CD14-positive monocyte (primary cell): ENCODE measurements at regions not wholly inside any gene's neighbourhood (a gene's known extent, or its start where the extent isn't known, plus 50 kb on each side); places are given as distances from the start of the nearest gene placed in this dataset.

Experiments used
- DNase-seq, 3 donors: peaks; one replicate each; pipeline ENCODE4 v3.0.0-alpha.2; 2011 to 2022
- H2AFZ ChIP-seq: 2 replicates; pipeline ENCODE4 v1.6.0; 2012; ENCODE audit warnings: mild to moderate bottlenecking, low read depth, low read length, inconsistent platforms; ENCODE audit not compliant: insufficient read depth, poor library complexity, severe bottlenecking
- H3K27ac ChIP-seq, 2 donors: 1 replicate in 1 of 2; 2 replicates in 1 of 2; pipeline ENCODE4 v1.5.1; 2012 to 2013; ENCODE audit warnings: low read length in 2 of 2, control low read depth in 1 of 2, inconsistent platforms in 1 of 2, low read depth in 1 of 2, mild to moderate bottlenecking in 1 of 2
- H3K27me3 ChIP-seq, 2 donors: one replicate each; pipeline versions ENCODE4 v1.6.0 to v1.6.1; 2011 to 2013; ENCODE audit warnings: low read length in 2 of 2; ENCODE audit not compliant: control insufficient read depth in 2 of 2, insufficient read depth in 2 of 2
- H3K36me3 ChIP-seq, 2 donors: replicated peaks in 1 of 2; 1 replicate in 1 of 2; 2 replicates in 1 of 2; pipeline versions ENCODE4 v1.5.1 to v1.6.1; 2012 to 2013; ENCODE audit warnings: low read length in 2 of 2, control low read depth in 1 of 2, inconsistent platforms in 1 of 2, mild to moderate bottlenecking in 1 of 2; ENCODE audit not compliant: insufficient read depth in 2 of 2, control insufficient read depth in 1 of 2
- H3K4me1 ChIP-seq, 2 donors: 1 replicate in 1 of 2; 2 replicates in 1 of 2; pipeline versions ENCODE4 v1.5.1 to v1.6.1; 2012 to 2013; ENCODE audit warnings: low read length in 2 of 2, control low read depth in 1 of 2, inconsistent platforms in 1 of 2, mild to moderate bottlenecking in 1 of 2, moderate library complexity in 1 of 2; ENCODE audit not compliant: insufficient read depth in 2 of 2, control insufficient read depth in 1 of 2
- H3K4me2 ChIP-seq: replicated peaks from 2 replicates; pipeline ENCODE3; 2012; ENCODE audit warnings: low read length, moderate library complexity, mild to moderate bottlenecking; ENCODE audit not compliant: poor library complexity, severe bottlenecking; ENCODE audit errors: extremely low read depth
- H3K4me3 ChIP-seq, 3 experiments: fragments of 200-600 bp in 1 of 3; sonication (generic) in 1 of 3; replicated peaks in 1 of 3; 1 replicate in 2 of 3; 2 replicates in 1 of 3; pipeline ENCODE4 v1.5.1; 2011 to 2013; ENCODE audit warnings: low read length in 3 of 3, mild to moderate bottlenecking in 3 of 3, control low read depth in 2 of 3, low read depth in 2 of 3, inconsistent platforms in 1 of 3, moderate library complexity in 1 of 3
- H3K79me2 ChIP-seq: 2 replicates; pipeline ENCODE4 v1.6.0; 2012; ENCODE audit warnings: mild to moderate bottlenecking, control low read depth, inconsistent platforms, low read length, moderate library complexity; ENCODE audit not compliant: insufficient read depth
- H3K9ac ChIP-seq: 2 replicates; pipeline ENCODE4 v1.6.0; 2017; ENCODE audit warnings: low read length, mild to moderate bottlenecking; ENCODE audit not compliant: insufficient read depth, poor library complexity, severe bottlenecking
- H3K9me3 ChIP-seq, 2 donors: replicated peaks in 1 of 2; 1 replicate in 1 of 2; 2 replicates in 1 of 2; pipeline versions ENCODE4 v1.5.1 to v1.6.1; 2012 to 2013; ENCODE audit warnings: low read length in 2 of 2, control low read depth in 1 of 2; ENCODE audit not compliant: control insufficient read depth in 1 of 2, insufficient read depth in 1 of 2
- H4K20me1 ChIP-seq: 2 replicates; pipeline ENCODE4 v1.6.0; 2012; ENCODE audit warnings: mild to moderate bottlenecking, low read length, control low read depth, moderate library complexity; ENCODE audit not compliant: insufficient read depth
- H3K27ac Mint-ChIP-seq, 7 donors: one replicate each; pipeline ENCODE4 v1.8.0; 2020; ENCODE audit warnings: mild to moderate bottlenecking in 7 of 7, mixed read lengths in 7 of 7, moderate library complexity in 6 of 7, inconsistent platforms in 2 of 7
- H3K27me3 Mint-ChIP-seq, 3 donors: one replicate each; pipeline ENCODE4 v1.8.0; 2021 to 2022; ENCODE audit warnings: low read depth in 3 of 3, mild to moderate bottlenecking in 3 of 3, mixed read lengths in 3 of 3, moderate library complexity in 3 of 3, inconsistent platforms in 1 of 3
- H3K36me3 Mint-ChIP-seq, 2 donors: one replicate each; pipeline ENCODE4 v1.8.0; 2020; ENCODE audit warnings: mixed read lengths in 2 of 2, inconsistent platforms in 1 of 2, mild to moderate bottlenecking in 1 of 2
- H3K4me1 Mint-ChIP-seq: one replicate; pipeline ENCODE4 v1.8.0; 2020; ENCODE audit warnings: mild to moderate bottlenecking, mixed read lengths
- H3K4me3 Mint-ChIP-seq, 2 donors: one replicate each; pipeline ENCODE4 v1.8.0; 2020; ENCODE audit warnings: mild to moderate bottlenecking in 2 of 2, mixed read lengths in 2 of 2, moderate library complexity in 1 of 2
- H3K9me3 Mint-ChIP-seq, 7 donors: one replicate each; pipeline ENCODE4 v1.8.0; 2020 to 2022; ENCODE audit warnings: mixed read lengths in 7 of 7, mild to moderate bottlenecking in 6 of 7, moderate library complexity in 6 of 7, inconsistent platforms in 2 of 7
- WGBS: methylation state at CpG from one replicate; pipeline ENCODE4 v1.1.5; 2013; ENCODE audit warnings: missing lambda C conversion rate; ENCODE audit not compliant: insufficient coverage; 5-methylcytosine and 5-hydroxymethylcytosine counted together
- intact Hi-C, 2 donors: fragments of 100-400 bp; cut with micrococcal nuclease; formaldehyde crosslinking; loops; one replicate each; pipeline versions ENCODE4 v1.15.0 to v1.15.1; 2023
- TF ChIP-seq, protein P1 (sequence below): fragments of 200-600 bp; IDR thresholded peaks from one replicate; pipeline ENCODE4 v1.8.0; 2022; ENCODE audit warnings: antibody characterized with exemption, mild to moderate bottlenecking

DNA sequence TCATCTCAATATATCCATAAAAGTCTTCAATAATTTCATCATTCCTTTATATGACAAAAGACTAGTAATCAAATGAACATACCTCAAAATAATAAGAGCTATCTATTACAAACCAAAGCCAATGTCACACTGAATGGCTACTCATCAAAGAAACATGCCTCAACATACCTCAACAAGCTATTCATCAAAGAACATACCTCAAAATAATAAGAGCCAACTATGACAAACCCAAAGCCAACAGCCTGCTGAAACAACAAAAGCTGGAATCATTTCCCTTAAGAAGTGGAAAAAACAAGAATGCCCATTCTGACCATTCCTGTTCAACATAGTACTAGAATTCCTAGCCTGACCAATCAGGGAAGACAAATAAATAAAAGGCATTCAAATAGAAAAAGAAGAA is 1373.7 kb downstream of the BRINP3 start:
- intact Hi-C loops, result no loop called here
- Histone ChIP-seq H3K27ac (no peak overlapping the region), H3K4me2 (no peak overlapping the region), H3K4me1 (no peaks in the 10 kb centered on the region), H2AFZ (no peak overlapping the region), H3K9me3 (no peaks in the 10 kb centered on the region), H3K4me3 (no peak overlapping the region), H3K27me3 (no peaks in the 10 kb centered on the region), H3K9ac (no peak overlapping the region), H4K20me1 (no peaks in the 10 kb centered on the region), H3K36me3 (no peaks in the 10 kb centered on the region), H3K79me2 (no peaks in the 10 kb centered on the region)
- Mint-ChIP-seq H3K27ac (no peak overlapping the region), H3K4me1 (no peaks in the 10 kb centered on the region), H3K36me3 (no peaks in the 10 kb centered on the region), H3K9me3 (peaks cover 0 to 7% (median 3%) of the 10 kb centered on the region in 7 donors), H3K4me3 (no peak overlapping the region), H3K27me3 (peaks cover 0 to 1% (median 0%) of the 10 kb centered on the region in 3 donors)
- DNase-seq, result no peak
- TF ChIP-seq, protein P1, sequence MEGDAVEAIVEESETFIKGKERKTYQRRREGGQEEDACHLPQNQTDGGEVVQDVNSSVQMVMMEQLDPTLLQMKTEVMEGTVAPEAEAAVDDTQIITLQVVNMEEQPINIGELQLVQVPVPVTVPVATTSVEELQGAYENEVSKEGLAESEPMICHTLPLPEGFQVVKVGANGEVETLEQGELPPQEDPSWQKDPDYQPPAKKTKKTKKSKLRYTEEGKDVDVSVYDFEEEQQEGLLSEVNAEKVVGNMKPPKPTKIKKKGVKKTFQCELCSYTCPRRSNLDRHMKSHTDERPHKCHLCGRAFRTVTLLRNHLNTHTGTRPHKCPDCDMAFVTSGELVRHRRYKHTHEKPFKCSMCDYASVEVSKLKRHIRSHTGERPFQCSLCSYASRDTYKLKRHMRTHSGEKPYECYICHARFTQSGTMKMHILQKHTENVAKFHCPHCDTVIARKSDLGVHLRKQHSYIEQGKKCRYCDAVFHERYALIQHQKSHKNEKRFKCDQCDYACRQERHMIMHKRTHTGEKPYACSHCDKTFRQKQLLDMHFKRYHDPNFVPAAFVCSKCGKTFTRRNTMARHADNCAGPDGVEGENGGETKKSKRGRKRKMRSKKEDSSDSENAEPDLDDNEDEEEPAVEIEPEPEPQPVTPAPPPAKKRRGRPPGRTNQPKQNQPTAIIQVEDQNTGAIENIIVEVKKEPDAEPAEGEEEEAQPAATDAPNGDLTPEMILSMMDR, result no peak

DNA sequence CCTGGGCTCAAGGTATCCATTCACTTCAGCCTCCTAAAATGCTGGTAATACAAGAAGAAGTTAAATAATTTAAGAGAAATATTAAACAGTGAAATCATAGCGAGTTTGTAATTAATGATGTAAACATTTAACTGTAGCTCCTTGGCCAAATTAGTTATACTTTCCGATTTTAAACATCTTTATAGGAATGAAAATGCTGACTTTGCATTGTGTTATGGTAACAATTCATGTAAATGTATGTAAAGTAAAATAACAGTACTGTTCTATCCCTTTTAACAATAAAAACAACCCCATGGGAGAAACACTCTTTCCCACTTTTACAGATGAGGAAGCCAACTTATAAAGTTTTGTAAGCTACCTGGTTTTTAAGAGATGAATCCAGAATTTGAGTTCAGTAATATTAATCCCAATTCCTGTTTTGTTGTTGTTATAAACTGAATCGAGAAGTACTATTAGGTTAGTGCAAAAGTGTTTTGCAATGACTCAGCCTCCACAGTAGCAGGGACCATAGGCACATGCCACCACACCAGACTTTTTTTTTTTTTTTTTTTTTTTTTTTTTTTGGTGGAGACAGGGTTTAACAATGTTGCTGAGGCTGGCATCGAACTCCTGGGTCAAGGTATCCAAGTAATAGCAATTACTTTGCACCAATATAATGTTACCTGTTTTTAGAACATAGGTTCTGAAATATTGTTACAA is 1360.4 kb downstream of the BRINP3 start:
- Histone ChIP-seq H3K79me2 (no peaks in the 10 kb centered on the region), H2AFZ (no peak overlapping the region), H4K20me1 (no peaks in the 10 kb centered on the region), H3K9me3 (no peaks in the 10 kb centered on the region), H3K27ac (no peak overlapping the region), H3K36me3 (no peaks in the 10 kb centered on the region), H3K27me3 (no peaks in the 10 kb centered on the region), H3K4me3 (no peak overlapping the region), H3K4me2 (no peak overlapping the region), H3K4me1 (no peaks in the 10 kb centered on the region), H3K9ac (no peak overlapping the region)
- Mint-ChIP-seq H3K27ac (no peak overlapping the region), H3K4me1 (no peaks in the 10 kb centered on the region), H3K4me3 (no peak overlapping the region), H3K9me3 (peaks cover 0 to 2% (median 0%) of the 10 kb centered on the region in 7 donors), H3K27me3 (peaks cover 0 to 2% (median 0%) of the 10 kb centered on the region in 3 donors), H3K36me3 (no peaks in the 10 kb centered on the region)
- WGBS, result no CpG with 5 or more reads among the region's 4 CpGs
- TF ChIP-seq, protein P1, result no peak
- DNase-seq, result no peak
- intact Hi-C loops, result no loop called here
